Fibroblast of the aortic adventitia (primary cell): ENCODE measurements at regions not wholly inside any gene's neighbourhood (a gene's known extent, or its start where the extent isn't known, plus 50 kb on each side); places are given as distances from the start of the nearest gene placed in this dataset.
A peak's percentile ranks its signal among the peaks of the same experiment; 100 is the strongest.
"Not testable (repeated sequence)": the region's sequence is repeated elsewhere in the genome, so short reads cannot be mapped to it uniquely, and the experiment has no call there.

ENCODE experiments used
- DNase-seq: peaks from one replicate; pipeline ENCODE4 v3.0.0-alpha.2; 2010; ENCODE audit warnings: low read depth
- H3K4me3 ChIP-seq: 2 replicates; pipeline ENCODE4 v1.5.1; 2011; ENCODE audit warnings: low read depth, mild to moderate bottlenecking, control low read depth, low read length, moderate library complexity
- CTCF ChIP-seq: IDR thresholded peaks from 2 replicates; pipeline ENCODE4 v1.5.1; 2011; ENCODE audit warnings: mild to moderate bottlenecking, low read length, control low read depth, inconsistent platforms; ENCODE audit not compliant: insufficient read depth

GRCh38 chr14:84298663-84299195 lies 1231.2 kb upstream of the FLRT2 start:
- no peak overlapping the region for H3K4me3 ChIP-seq
- no peak for TF ChIP-seq CTCF
- no peak for DNase-seq

GRCh38 chr14:84303140-84303539 lies 1226.8 kb upstream of the FLRT2 start:
- no peak overlapping the region for H3K4me3 ChIP-seq
- TF ChIP-seq CTCF = no peak

GRCh38 chr14:84312551-84312950 lies 1217.4 kb upstream of the FLRT2 start:
- DNase-seq = no peak
- no peak for TF ChIP-seq CTCF
- no peak overlapping the region for H3K4me3 ChIP-seq

More at GRCh38 chr14:84303140-84303539, 1226.8 kb upstream of the FLRT2 start:
- DNase-seq = no peak

- no peak overlapping the region for H3K4me3 ChIP-seq
- no peak for DNase-seq
- no peak for TF ChIP-seq CTCF
Measured at GRCh38 chr14:84323450-84323849, 1206.5 kb upstream of the FLRT2 start.

GRCh38 chr14:84323978-84324377 lies 1206.0 kb upstream of the FLRT2 start:
- no peak overlapping the region for H3K4me3 ChIP-seq
- TF ChIP-seq CTCF = no peak
- peak; percentile 2 for DNase-seq

GRCh38 chr14:84336433-84336832 lies 1193.5 kb upstream of the FLRT2 start:
- no peak overlapping the region for H3K4me3 ChIP-seq
- no peak for DNase-seq
- no peak for TF ChIP-seq CTCF

GRCh38 chr14:84340938-84341337 lies 1189.0 kb upstream of the FLRT2 start:
- peak; percentile 1 for DNase-seq
- no peak for TF ChIP-seq CTCF
- H3K4me3 ChIP-seq = no peak overlapping the region

GRCh38 chr14:84341867-84342266 lies 1188.1 kb upstream of the FLRT2 start:
- not testable (repeated sequence) for H3K4me3 ChIP-seq, DNase-seq
